Limb (tissue), 2 donors: ENCODE measurements at regions not wholly inside any gene's neighbourhood (a gene's known extent, or its start where the extent isn't known, plus 50 kb on each side); places are given as distances from the start of the nearest gene placed in this dataset.
"Not testable (repeated sequence)": the region's sequence is repeated elsewhere in the genome, so short reads cannot be mapped to it uniquely, and the experiment has no call there.

Source experiments
- DNase-seq, 2 donors: peaks; one replicate each; pipeline ENCODE4 v3.0.0-alpha.2; 2016; ENCODE audit errors: extremely low spot score in 2 of 2

DNA sequence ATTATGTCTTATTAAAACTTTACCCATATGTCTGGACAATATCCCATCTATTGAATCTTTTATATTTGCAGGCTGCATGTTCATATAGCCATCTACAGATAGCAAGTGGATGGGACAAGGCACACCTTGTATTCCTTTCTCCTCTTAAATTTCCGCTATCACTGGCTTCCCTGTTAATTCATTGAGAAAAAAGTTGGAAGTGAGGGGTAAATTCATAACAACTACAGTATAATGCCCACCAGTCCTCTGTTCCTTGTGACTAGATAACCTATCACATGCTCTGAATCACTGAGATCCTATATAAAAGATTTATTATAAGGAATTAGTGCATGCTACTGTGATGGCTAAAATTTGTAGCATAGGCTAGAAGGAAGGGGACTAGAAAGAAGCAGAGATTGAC is 1005.8 kb upstream of the ATXN8OS start:
- no peak for DNase-seq

DNA sequence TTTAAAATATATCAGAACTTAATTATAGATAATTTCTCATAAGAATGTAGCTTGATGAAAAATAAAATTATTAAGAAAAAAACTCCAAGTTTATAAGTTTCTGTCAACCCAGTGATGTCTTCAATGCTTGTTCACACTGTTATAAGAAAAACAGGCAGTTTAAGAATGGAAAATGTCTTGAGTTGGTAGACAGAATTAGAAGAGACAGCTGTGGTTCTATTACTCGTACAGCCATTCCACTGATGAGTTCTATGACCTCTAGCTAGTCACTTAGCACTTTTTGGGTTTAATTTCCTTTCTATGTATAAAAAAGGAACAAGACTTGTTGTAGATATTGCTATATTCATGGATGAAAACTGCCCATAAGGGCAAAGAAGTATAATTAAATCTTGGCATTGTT is 1013.1 kb upstream of the ATXN8OS start:
- no peak for DNase-seq

DNA sequence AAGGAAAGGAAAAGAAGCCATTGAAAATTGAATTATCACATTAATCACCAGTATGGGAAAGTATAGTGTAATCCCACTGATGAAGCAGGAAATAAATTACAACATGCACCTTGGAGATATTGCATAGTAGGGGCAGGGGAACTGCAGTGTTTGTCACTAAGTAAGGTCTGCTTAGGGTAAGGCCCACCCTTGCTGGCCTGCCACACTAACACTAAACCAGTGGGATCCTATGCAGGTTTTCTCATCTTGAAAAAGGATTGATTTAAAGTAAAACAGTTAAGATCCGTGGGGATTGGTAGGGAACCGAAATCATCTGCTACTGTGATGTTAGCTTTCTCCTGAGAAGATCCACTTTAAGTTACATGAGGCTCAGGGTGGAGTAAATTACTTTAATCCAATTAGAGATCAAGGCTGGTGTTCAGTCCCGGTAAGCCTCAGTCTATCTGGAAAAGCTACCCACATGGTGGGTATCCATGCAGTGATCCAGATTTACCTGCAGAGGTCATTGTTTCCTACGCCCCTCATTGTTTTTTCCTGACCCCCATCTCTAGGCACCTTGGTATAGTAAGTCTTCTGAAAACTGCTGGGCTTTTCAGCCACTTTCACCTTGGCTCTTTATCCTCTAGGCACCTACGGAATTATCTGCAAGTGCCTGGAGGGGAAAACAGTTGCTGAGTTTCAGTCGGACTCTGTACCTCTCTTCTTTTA is 1014.9 kb upstream of the ATXN8OS start:
- DNase-seq = no peak

- DNase-seq = no peak
These were observed 1030.4 kb upstream of the ATXN8OS start for GRCh38 chr13:69077267-69077666.

GRCh38 chr13:69069554-69070133 is 1038.0 kb upstream of the ATXN8OS start:
- DNase-seq = no peak

DNA sequence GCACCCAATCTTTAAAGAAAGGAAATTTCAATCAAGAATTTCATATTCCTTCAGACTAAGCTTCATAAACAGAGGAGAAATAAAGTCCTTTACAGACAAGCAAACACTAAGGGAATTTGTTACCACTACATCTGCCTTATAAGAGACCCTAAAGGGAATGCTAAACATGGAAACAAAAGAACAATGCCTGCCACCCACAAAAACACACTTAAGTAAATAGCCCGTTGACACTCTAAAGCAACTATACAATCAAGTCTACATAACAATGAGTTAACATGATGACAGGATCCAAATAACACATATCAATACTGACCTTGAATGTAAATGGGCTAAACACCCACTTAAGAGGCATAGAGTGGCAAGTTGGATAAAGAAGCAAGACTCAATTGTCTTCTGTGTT is 1056.9 kb upstream of the ATXN8OS start:
- no peak for DNase-seq

DNA sequence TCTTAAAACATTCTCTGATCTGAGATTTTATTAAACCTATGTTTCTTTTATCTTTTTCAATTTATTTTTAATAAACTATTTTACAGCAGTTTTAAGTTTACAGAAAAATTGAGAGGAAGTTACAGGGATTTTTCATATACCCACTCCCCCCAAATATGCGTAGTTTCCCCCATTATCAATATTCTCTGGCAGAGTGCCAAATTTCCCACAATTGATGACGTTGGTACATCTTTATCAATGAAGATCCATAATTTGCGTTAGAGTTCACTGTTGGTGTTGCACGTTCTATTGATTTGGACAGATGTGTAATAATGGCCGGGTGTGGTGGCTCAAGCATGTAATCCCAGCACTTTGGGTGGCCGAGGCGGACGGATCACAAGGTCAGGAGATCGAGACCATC is 1063.0 kb upstream of the ATXN8OS start:
- no peak for DNase-seq

DNA sequence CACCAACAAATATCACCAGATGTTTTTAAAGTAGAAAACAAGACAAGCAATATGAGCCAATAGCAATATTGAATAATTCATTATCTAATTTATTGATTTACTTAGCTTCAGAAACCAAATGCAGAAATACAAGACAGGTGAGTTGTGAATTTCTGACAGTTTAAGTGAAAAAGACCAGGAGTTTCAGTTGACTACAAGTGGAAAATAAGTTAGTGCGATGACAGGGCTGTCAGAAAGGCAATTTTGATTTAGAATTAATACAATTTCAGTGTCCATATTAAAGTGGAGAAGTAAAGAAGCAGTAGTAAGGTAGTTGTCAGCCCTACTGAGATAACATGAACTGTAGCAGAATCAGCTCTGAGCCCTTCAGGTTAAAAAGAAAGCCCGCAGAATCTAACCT is 1066.7 kb upstream of the ATXN8OS start:
- DNase-seq = no peak

DNA sequence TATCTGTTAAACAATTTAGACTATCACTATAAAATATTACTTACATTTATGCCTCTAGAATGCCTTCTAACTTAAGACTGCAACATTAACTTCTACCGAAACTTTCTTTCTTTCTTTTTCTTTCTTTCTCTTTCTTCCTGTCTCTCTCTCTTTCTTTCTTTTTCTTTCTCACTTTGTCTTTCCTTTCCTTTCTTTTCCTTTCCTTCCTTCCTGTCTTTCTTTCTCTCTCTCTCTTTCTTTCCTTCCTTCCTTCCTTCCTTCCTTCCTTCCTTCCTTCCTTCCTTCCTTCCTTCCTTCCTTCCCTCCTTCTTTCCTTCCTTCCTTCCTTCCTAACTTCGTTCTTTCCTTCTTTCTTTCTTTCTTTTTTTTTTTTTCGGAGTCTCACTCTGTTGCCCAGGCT is 1071.9 kb upstream of the ATXN8OS start:
- no peak for DNase-seq

DNA sequence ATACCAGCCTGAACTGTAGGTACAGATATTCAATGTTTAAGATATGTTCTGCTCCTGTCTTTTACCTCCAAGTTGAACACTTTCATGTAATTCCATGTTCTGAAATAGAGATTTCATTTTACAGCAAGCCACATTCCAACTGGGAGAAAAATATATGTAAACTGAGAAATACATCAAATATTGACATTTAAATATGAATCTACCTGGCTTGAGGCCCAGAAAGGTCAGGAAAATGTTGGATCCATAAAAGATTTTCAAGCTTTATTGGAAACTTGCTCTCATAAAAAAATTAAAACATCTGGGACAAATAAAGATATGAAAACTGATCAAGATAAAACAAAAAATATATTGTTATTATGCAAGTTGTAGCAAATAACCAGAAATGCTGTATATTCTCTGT is 1078.7 kb upstream of the ATXN8OS start:
- no peak for DNase-seq

DNA sequence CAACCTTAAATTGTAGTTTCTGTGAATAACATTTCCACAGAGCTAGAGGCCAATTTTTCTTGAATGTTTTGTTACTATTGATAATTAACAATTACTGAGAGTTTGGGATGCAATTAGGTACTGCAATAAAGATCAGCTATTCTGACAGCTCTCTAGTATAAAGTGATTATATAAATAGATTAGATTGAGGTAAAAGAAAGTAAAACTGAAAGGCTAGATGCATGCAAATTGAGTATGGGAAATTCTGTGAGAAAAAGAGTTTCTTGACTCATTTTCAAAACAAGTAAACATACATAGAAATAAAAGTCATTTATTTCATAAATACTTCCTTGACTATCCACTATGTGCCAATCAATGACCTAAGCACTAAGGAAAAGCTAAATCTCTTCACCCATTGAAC is 1087.5 kb upstream of the ATXN8OS start:
- no peak for DNase-seq

GRCh38 chr13:69018173-69018572 is 1089.5 kb upstream of the ATXN8OS start:
- not testable (repeated sequence) for DNase-seq

- DNase-seq = no peak
These were observed 1096.8 kb upstream of the ATXN8OS start for GRCh38 chr13:69010789-69011188.

DNA sequence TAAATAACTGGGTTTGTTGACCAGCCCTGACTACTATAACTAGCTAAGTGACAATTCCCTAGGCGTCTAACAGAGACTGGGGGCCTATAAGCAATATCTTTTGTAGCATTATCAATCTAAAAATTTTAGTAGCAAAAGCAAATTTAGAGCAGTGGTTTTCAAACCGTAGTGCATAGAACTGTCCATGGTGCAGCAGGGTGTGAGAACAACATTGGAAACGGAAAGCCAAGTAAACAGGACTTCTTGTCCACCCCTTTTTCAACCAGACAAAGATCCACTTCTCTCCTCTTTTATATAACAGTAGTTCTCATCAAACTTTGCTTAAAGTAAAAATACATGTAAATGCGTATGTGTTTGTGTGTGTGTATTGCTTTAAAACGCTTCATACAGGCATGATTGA is 1099.1 kb upstream of the ATXN8OS start:
- no peak for DNase-seq

DNA sequence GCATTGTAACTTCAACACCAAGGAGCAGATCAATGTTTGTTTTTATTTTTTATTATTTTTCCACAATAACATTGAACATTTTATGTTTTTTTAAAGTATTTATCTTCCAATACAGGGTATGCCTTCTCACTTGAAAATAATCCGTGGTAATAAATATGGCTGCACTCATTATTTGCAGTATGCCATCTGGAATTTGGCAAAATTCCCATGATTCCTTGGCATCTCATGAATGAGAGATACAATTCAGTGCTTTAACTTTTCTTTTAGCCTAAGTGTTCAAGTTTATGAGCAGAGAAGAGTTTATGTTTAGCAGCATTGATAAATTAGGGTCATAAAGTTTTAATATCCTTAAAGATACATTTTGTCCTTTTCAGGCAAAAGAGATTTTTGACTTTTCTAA is 1109.6 kb upstream of the ATXN8OS start:
- no peak for DNase-seq

DNA sequence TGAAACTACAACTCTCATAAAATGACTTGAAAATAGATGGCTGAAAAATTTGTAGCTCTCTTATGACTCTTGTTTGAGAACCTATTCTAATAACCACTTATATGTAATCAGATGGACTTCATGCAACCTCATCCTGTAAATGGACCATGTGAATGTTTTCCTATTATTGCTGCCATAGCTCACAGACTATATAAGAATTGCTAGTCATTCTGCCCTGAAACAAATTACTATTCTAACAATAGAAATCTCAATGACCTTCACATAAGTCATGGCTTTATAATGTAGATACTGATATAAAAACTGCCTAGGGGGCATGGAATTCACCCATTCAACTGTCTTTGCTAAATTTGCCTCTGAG is 1111.0 kb upstream of the ATXN8OS start:
- no peak for DNase-seq

- DNase-seq = no peak
These were observed 1111.5 kb upstream of the ATXN8OS start for GRCh38 chr13:68995972-68996667.

DNA sequence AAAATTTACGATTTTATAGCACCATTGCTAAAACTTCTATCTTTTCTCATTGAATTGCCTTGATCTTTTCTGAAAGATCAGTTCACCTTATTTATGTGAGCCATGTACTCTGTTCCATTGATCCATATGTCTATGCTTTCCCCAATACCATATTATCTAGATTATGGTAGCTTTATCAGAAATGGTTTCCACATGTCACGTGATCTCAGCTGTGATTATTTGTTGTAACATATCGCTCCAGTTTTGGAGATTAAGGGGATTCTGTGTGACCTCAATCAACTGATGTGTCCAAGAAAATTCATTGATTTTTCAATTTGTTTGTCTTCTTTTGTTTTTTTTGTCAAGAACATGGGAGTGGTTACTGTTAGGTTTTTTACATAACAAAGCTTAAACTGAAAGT is 1114.5 kb upstream of the ATXN8OS start:
- no peak for DNase-seq

DNA sequence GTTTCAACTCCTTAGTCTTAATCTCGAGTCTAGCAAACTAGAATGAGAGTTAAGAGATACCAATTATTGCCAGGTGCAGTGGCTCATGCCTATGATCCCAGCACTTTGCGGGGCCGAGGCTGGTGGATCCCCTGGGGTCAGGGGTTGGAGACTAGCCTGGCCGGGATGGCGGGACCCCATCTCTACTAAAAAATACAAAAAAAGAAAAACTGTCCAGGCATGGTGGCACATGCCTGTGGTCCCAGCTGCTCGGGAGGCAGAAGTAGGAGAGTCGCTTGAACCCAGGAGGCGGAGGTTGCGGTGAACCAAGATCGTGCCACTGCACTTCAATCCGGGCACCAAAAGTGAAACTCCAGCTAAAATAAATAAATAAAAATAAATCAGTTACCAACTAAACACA is 1119.5 kb upstream of the ATXN8OS start:
- DNase-seq = no peak

DNA sequence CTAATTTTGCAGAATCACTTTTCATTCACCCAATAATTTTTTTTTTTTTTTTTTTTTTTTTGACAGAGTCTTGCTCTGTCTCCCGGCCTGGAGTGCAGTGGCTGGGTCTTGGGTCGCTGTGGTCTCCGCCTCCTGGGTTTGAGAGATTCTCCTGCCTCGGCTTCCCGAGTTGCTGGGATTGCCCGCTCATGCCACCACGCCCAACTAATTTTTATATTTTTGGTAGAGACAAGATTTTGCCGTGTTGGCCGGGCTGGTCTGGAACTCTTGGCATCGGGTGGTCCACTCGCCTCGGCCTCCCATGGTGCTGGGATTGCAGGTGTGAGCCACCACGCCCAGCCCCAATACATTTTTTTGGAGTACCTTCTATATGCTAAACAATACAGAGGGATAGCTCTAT is 1120.0 kb upstream of the ATXN8OS start:
- no peak for DNase-seq

- DNase-seq = no peak
These were observed 1122.8 kb upstream of the ATXN8OS start for GRCh38 chr13:68984688-68985319.

DNA sequence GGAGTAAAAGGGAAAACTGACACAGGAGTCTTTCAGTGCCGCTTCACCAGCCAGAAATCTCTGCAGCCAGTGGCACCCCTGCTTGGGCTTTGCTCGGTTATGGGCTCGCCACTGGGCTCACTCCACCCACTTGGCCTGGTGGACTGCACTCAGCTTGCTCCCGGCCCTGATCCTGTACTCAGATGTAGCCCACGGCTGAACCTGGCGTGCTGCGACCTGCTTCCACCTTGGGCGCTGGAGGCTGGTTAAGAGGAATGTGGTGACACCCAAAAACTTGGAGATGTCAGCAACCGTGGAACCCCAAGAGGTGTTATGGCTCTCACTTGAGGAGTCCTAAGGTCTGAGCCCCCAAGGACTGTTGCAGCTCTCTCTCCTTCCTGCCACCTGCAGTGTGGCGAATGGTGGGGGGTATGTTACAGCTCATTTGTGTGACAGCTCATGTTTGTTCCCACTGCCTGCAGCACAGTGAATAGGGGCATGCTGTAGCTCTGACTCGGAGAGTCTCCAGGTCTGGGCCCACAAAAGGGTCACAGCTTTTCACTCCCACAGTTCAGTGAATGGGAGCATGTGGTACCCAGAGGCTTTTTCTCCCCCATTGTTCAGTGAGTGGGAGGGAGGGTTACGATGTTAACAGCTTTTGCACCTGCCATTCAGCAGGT is 1124.5 kb upstream of the ATXN8OS start:
- DNase-seq = no peak
